Neural cell (in vitro differentiated cells): ENCODE measurements at regions not wholly inside any gene's neighbourhood (a gene's known extent, or its start where the extent isn't known, plus 50 kb on each side); places are given as distances from the start of the nearest gene placed in this dataset.

ENCODE experiments used
- H2AFZ ChIP-seq: fragments of 200-600, 300-800 bp; sonication (generic), shearing (Covaris generic); 2 replicates; pipeline ENCODE4 v1.6.0; 2014; ENCODE audit warnings: low read depth, mild to moderate bottlenecking, antibody characterized with exemption, low read length, moderate library complexity
- H3F3A ChIP-seq: fragments of 200-600 bp; shearing (Covaris generic); 2 replicates; pipeline ENCODE4 v1.6.1; 2016; ENCODE audit warnings: mild to moderate bottlenecking, moderate library complexity, mixed read lengths, antibody characterized with exemption, low read length; ENCODE audit not compliant: insufficient read depth, poor library complexity, severe bottlenecking
- H3K27ac ChIP-seq: fragments of 200-600, 300-800 bp; sonication (generic), shearing (Covaris generic); 2 replicates; pipeline ENCODE4 v1.5.1; 2014; ENCODE audit warnings: mild to moderate bottlenecking, low read length, moderate library complexity
- H3K27me3 ChIP-seq: fragments of 300-800, 200-600 bp; sonication (generic), shearing (Covaris generic); 2 replicates; pipeline ENCODE4 v1.6.0; 2014; ENCODE audit warnings: mild to moderate bottlenecking, low read depth, low read length, moderate library complexity; ENCODE audit not compliant: insufficient read depth
- H3K36me3 ChIP-seq: fragments of 300-800, 200-600 bp; sonication (generic), shearing (Covaris generic); 2 replicates; pipeline ENCODE4 v1.5.1; 2014; ENCODE audit warnings: mild to moderate bottlenecking, antibody characterized with exemption, low read length, moderate library complexity; ENCODE audit not compliant: insufficient read depth
- H3K4me2 ChIP-seq: fragments of 300-800, 200-600 bp; sonication (generic), shearing (Covaris generic); 2 replicates; pipeline ENCODE4 v1.6.0; 2014; ENCODE audit warnings: mild to moderate bottlenecking, low read length
- H3K4me3 ChIP-seq: fragments of 300-800, 200-600 bp; sonication (generic), shearing (Covaris generic); 2 replicates; pipeline ENCODE4 v1.5.1; 2014; ENCODE audit warnings: mild to moderate bottlenecking, low read length, moderate library complexity
- H3K79me2 ChIP-seq: fragments of 200-600 bp; shearing (Covaris generic); replicated peaks from 2 replicates; pipeline ENCODE4 v1.6.0; 2014; ENCODE audit warnings: mild to moderate bottlenecking, low read length, moderate library complexity; ENCODE audit not compliant: insufficient read depth
- H3K9ac ChIP-seq: fragments of 300-800, 200-600 bp; sonication (generic), shearing (Covaris generic); 2 replicates; pipeline ENCODE4 v1.6.1; 2016; ENCODE audit warnings: mild to moderate bottlenecking, low read length, mixed read lengths
- H3K9me2 ChIP-seq: fragments of 200-600 bp; shearing (Covaris generic); 2 replicates; pipeline ENCODE4 v1.6.1; 2016; ENCODE audit warnings: mild to moderate bottlenecking, low read length, mixed read lengths; ENCODE audit not compliant: insufficient read depth
- H3K9me3 ChIP-seq: fragments of 200-600, 300-800 bp; sonication (generic), shearing (Covaris generic); 2 replicates; pipeline ENCODE4 v1.6.1; 2016; ENCODE audit warnings: mild to moderate bottlenecking, mixed run types, low read length, moderate library complexity, mixed read lengths
- H4K20me1 ChIP-seq: fragments of 200-600 bp; shearing (Covaris generic); 2 replicates; pipeline ENCODE4 v1.6.1; 2016; ENCODE audit warnings: mild to moderate bottlenecking, mixed run types; ENCODE audit not compliant: insufficient read depth
- CTCF ChIP-seq: fragments of 450-650 bp; IDR thresholded peaks from 2 replicates; pipeline ENCODE4 v1.5.1; 2014; ENCODE audit warnings: antibody characterized with exemption, mild to moderate bottlenecking, moderate library complexity; ENCODE audit not compliant: poor library complexity, severe bottlenecking
- EP300 ChIP-seq: fragments of 450-650 bp; conservative IDR thresholded peaks from 2 replicates; pipeline ENCODE4 v1.6.1; 2014; ENCODE audit warnings: antibody characterized with exemption, mild to moderate bottlenecking, moderate library complexity; ENCODE audit not compliant: poor library complexity, severe bottlenecking
- EZH2 ChIP-seq: fragments of 200-600, 300-800 bp; shearing (Covaris generic), sonication (generic); IDR thresholded peaks from 2 replicates; pipeline ENCODE4 v1.6.1; 2014; ENCODE audit warnings: antibody characterized with exemption, low read length, borderline replicate concordance, mild to moderate bottlenecking; ENCODE audit not compliant: insufficient read depth, poor library complexity, severe bottlenecking
- MXI1 ChIP-seq: fragments of 450-650 bp; conservative IDR thresholded peaks from 2 replicates; pipeline ENCODE4 v1.6.1; 2014; ENCODE audit warnings: antibody characterized with exemption, mild to moderate bottlenecking; ENCODE audit not compliant: poor library complexity, severe bottlenecking
- POLR2AphosphoS5 ChIP-seq: IDR thresholded peaks from 2 replicates; pipeline ENCODE4 v1.6.1; 2012
- RAD21 ChIP-seq: fragments of 450-650 bp; conservative IDR thresholded peaks from 2 replicates; pipeline ENCODE4 v1.6.1; 2014; ENCODE audit warnings: antibody characterized with exemption, mild to moderate bottlenecking, moderate library complexity
- SMC3 ChIP-seq: fragments of 450-650 bp; conservative IDR thresholded peaks from 2 replicates; pipeline ENCODE4 v1.6.1; 2014; ENCODE audit warnings: antibody characterized with exemption, mild to moderate bottlenecking, moderate library complexity; ENCODE audit not compliant: poor library complexity
- TAF1 ChIP-seq: IDR thresholded peaks from 2 replicates; pipeline ENCODE4 v1.6.1; 2012; ENCODE audit warnings: low read depth
- TF ChIP-seq, protein P1 (sequence below): IDR thresholded peaks from 2 replicates; pipeline ENCODE4 v1.6.1; 2012; ENCODE audit warnings: borderline replicate concordance

DNA sequence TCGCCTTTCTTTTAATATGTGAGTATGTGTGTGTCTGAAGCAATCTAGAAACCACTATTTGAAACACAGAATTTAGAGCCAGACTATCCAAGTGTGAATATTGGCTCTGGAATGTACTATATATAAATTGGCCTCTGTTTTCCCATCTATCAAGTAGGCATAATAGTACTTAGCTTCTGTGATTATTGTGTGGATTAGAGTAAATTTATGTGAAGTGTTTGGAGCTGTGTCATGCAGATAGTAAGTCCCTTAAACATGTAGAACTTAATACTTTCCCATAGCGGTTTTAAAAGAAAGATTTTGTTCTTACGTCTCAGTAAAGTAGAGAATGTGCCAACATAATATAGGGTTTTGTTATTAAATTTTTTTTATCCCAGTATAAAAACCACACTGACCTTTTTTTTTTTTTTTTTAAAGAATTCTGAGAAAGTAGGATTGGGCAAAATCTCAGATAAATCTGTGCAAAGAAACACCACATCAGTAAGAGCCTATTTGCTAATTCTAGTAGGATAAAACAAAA lies 432.3 kb downstream of the RFC3 start:
- no peaks in the 10 kb centered on the region for H3F3A ChIP-seq
- no peaks in the 10 kb centered on the region for H3K27me3 ChIP-seq
- TF ChIP-seq MXI1 (no peak), RAD21 (no peak), EZH2 (no peak), CTCF (no peak), SMC3 (no peak), TAF1 (no peak), POLR2AphosphoS5 (no peak), EP300 (no peak)
- TF ChIP-seq, protein P1, sequence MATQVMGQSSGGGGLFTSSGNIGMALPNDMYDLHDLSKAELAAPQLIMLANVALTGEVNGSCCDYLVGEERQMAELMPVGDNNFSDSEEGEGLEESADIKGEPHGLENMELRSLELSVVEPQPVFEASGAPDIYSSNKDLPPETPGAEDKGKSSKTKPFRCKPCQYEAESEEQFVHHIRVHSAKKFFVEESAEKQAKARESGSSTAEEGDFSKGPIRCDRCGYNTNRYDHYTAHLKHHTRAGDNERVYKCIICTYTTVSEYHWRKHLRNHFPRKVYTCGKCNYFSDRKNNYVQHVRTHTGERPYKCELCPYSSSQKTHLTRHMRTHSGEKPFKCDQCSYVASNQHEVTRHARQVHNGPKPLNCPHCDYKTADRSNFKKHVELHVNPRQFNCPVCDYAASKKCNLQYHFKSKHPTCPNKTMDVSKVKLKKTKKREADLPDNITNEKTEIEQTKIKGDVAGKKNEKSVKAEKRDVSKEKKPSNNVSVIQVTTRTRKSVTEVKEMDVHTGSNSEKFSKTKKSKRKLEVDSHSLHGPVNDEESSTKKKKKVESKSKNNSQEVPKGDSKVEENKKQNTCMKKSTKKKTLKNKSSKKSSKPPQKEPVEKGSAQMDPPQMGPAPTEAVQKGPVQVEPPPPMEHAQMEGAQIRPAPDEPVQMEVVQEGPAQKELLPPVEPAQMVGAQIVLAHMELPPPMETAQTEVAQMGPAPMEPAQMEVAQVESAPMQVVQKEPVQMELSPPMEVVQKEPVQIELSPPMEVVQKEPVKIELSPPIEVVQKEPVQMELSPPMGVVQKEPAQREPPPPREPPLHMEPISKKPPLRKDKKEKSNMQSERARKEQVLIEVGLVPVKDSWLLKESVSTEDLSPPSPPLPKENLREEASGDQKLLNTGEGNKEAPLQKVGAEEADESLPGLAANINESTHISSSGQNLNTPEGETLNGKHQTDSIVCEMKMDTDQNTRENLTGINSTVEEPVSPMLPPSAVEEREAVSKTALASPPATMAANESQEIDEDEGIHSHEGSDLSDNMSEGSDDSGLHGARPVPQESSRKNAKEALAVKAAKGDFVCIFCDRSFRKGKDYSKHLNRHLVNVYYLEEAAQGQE: no peak
- H3K36me3 ChIP-seq: no peaks in the 10 kb centered on the region
- no peak overlapping the region for H3K4me2 ChIP-seq
- H3K9ac ChIP-seq: no peak overlapping the region
- no peaks in the 10 kb centered on the region for H3K9me3 ChIP-seq
- no peaks in the 10 kb centered on the region for H4K20me1 ChIP-seq
- no peak overlapping the region for H2AFZ ChIP-seq
- no peaks in the 10 kb centered on the region for H3K79me2 ChIP-seq
- no peak overlapping the region for H3K27ac ChIP-seq
- H3K9me2 ChIP-seq: no peaks in the 10 kb centered on the region
- H3K4me3 ChIP-seq: no peak overlapping the region

DNA sequence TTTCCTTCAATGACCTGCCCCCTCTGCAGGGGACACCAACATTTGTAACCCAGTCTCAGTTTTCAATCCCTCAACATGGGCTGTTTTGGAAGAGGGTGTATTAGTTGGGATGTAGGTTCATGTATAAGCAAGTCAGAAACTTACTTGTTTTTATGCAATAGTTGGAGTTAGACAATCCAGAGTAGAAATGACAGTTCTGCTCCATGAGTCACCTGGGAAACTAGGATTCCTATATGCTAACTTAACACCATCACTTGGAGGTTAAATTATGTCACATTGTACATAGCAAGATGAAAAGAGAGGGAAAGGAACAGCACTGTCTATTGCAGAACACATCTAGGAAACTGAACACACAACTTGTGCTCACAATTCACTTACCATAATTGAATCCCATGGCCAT lies 436.4 kb downstream of the RFC3 start:
- H3K36me3 ChIP-seq: no peaks in the 10 kb centered on the region
- no peak overlapping the region for H3K9ac ChIP-seq
- no peaks in the 10 kb centered on the region for H3K79me2 ChIP-seq

More for the DNA sequence above, 436.4 kb downstream of the RFC3 start:
- H3F3A ChIP-seq: no peaks in the 10 kb centered on the region
- H3K27ac ChIP-seq: no peak overlapping the region
- H3K9me2 ChIP-seq: no peaks in the 10 kb centered on the region
- no peak overlapping the region for H2AFZ ChIP-seq
- H4K20me1 ChIP-seq: no peaks in the 10 kb centered on the region
- TF ChIP-seq, protein P1: no peak
- no peak for TF ChIP-seq SMC3
- TF ChIP-seq RAD21: no peak
- no peak for TF ChIP-seq EP300
- TF ChIP-seq EZH2: no peak
- no peak for TF ChIP-seq CTCF
- no peak for TF ChIP-seq TAF1
- no peak for TF ChIP-seq POLR2AphosphoS5
- TF ChIP-seq MXI1: no peak
- H3K4me2 ChIP-seq: no peak overlapping the region
- no peak overlapping the region for H3K4me3 ChIP-seq
- no peaks in the 10 kb centered on the region for H3K9me3 ChIP-seq
- no peaks in the 10 kb centered on the region for H3K27me3 ChIP-seq
